NCI-H1092 (cell line): ENCODE measurements at regions not wholly inside any gene's neighbourhood (a gene's known extent, or its start where the extent isn't known, plus 50 kb on each side); places are given as distances from the start of the nearest gene placed in this dataset.
"Not testable (repeated sequence)": the region's sequence is repeated elsewhere in the genome, so short reads cannot be mapped to it uniquely, and the experiment has no call there.

ENCODE experiments used
- DNase-seq: peaks from one replicate; lab custom pipeline; 2025; lab: John Stamatoyannopoulos, UW

DNA sequence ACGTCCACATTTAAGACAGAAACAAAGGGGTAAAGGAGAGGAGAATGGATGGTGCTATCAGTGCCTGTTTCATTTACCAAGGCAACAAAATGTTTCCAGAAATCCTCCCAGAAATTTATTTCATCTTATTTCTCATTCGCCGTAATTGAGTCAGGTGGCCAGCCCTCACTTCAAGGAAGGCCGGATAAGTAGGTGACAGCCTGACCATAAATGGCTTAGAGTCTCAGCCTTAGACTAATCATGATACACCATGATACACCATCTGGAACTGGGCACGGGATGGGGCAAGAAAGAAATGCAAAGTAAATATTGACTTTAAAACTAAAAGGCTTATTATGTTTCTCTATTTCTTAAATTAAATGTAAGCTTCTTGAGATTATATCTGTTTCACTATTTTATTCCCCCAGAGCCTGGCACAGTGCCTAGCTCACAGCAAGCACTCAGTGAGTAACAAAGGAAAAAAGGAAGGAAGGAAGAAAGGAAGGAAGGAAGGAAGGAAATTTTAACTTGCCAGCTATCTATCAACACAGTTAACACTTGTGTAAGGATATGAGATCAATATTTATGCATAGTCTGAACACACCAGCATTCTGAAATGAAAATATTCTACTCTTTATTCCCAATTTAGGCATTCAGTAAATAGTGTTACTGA is 106.1 kb upstream of the FSCB start:
- no peak for DNase-seq

DNA sequence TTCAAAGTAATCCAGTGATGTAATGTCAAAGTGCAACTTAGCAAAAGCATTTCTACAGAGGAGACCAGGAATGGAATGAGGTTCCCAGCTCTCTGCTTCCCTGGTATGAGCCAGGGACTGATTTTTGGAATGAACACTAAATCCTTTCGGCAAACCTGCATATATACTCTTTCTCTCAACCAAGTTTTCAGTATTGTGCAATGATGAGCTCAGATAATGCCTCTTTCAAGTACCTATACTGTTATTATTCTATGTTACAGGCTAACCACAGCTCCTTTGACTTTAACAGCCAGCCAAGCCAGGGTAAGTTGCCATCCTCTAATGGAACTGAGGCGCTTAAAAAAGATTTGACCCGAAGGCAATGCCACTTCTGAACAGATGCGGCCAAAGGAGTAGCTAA is 104.9 kb upstream of the FSCB start:
- DNase-seq, result no peak

DNA sequence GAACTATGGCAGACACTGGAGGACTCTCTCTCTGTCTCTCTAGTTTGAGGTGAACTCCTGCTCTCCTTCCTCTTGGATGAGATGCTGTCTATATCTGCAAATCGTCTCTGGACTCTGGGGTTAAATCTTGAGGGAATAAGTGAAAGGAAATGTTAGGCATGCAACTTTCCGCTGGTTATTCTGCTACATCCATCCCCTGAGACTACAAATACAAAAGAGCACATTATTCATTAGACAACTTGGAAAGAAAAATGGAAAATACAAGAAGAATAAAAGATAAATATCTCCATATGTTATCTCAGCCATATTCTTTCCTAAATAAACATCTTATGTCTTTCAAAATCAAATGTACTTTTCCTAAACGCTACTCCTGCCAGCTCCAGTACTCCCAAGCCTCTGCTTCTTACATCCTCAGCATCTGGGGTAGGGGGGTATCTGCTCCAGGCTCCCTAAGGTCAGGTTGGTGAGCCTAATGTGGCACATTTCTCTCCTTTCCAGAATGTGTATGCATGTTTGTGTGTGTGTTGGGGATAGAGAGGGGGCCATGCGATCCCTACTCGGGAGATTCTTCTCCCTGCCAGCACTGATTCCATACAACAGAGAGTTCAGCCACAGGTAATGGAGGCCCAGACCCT is 102.9 kb upstream of the FSCB start:
- no peak for DNase-seq

DNA sequence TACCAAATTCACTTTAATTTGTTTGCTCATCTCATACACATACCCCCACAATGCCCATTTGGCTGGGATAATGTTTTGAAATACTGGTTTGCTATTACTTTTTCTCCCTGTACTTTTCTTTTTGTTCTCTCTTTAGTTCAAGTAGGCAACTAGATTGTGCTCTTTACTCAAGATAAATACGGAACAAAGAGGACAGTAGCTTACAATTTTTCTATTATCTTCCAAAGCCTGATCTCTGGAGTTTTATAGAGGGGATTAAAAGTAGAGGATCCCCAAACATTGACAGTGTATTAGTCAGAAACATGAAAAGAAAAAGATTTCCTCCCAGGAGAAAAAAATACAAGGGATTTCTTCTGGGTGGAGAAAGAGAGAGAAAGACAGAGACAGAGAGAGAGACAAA is 102.1 kb upstream of the FSCB start:
- no peak for DNase-seq

DNA sequence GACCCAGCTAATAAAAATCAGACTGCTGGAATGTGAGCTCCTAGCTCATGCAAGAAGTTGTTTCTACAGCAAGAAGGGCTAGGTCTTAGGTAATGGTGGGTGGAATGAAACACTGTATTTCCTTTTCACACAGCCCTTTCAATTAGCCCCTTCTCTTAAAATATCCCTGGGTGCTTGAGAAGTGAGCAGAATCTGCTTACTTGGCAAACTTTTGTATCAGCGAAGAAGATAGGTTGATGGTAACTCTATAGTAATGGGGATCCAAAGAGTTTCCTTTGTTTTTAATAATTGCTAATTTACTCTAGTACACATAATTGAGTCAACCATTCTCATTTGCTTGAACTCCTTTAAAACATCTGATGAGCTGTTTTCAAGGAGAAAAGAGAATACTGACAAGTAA is 100.6 kb upstream of the FSCB start:
- no peak for DNase-seq

GRCh38 chr14:44606576-44606975 is 99.5 kb upstream of the FSCB start:
- DNase-seq, result no peak

DNA sequence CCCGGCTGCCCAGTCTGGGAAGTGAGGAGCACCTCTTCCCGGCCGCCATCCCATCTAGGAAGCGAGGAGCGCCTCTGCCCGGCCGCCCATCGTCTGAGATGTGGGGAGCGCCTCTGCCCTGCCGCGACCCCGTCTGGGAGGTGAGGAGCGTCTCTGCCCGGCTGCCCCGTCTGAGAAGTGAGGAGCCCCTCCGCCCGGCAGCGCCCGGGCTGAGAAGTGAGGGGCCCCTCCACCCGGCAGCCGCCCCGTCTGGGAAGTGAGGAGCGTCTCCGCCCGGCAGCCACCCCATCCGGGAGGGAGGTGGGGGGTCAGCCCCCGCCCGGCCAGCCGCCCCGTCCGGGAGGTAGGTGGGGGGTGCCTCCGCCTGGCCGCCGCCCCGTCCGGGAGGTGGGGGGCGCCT is 94.2 kb upstream of the FSCB start:
- not testable (repeated sequence) for DNase-seq

- DNase-seq, result no peak
Observed at GRCh38 chr14:44589180-44589579, 82.1 kb upstream of the FSCB start.

DNA sequence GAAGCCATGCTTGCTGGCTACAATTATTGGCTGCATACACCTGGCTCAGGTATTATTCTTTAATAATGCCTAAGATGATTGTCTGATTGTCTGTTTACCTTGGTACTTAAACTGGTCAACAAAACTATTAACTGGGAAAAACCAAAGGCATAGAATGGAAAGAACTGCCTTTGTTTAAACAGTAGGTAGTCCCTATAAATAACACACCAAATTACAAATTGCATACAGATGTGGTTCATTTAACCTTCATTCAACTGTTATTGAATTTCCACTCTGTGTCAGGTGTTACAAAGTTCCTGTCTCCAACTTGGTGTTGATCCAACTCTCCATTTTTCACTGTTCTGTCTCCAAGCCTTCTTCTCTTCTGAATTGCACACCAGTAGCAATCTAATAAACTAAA is 79.8 kb upstream of the FSCB start:
- peak; percentile 66 for DNase-seq

DNA sequence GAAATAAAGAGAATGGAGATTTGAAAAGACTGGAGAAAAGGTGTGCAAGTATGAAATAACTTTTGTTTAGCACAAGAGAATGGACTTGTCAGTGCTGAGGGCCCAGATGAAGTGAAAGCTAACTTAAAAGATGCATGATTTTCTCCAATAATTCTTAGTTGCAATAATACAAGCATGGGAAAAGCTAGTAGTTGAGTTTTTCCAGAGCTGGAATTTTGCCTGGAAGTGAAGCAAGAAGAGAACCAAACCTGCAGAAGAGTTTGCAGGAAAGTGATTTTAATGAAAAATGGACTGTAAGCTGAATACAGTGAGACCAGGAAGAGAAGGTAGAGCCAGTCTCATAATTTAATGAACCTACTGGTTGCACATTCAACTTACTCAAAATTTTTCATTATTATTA is 69.3 kb upstream of the FSCB start:
- DNase-seq, result no peak

GRCh38 chr14:44567997-44568396 is 60.9 kb upstream of the FSCB start:
- no peak for DNase-seq

DNA sequence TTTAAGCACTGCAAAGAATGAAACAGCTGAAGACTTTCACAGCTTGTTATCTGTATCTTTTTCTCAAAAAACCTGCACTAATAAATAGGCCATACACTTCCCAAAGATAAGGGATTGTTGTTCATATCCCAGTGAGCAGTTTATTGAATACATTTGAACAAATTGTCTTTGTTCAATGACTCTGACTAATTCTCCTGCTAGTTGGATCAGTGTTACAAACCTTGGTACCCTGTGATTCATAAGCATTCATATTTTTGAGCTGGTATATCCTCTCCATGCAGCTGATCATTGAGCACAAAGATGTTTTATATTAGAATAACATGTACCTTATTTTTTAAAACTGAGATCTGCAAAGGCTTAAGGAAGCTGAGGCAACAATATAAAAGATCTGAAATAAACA is 58.9 kb upstream of the FSCB start:
- DNase-seq, result no peak

DNA sequence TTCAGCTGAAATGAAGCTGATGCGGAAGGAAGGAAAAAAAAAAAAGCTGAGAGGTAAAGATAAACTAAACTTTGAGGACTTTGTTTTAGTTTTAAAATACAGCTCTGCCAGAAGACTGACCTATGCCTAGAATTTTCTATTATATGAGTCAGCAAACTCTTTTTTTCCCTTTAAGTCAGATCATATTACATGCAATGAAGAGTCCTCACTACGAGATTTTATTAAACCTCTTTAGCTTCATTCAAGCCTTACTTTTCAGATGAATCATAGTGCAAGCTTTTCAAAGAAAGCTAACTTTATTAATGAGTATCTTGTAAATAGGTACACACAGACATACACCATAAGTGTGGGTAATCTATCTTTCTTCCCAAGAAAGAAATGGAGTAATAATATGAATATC is 57.8 kb upstream of the FSCB start:
- no peak for DNase-seq
